Liver (tissue), 8 donors: ENCODE measurements at regions not wholly inside any gene's neighbourhood (a gene's known extent, or its start where the extent isn't known, plus 50 kb on each side); places are given as distances from the start of the nearest gene placed in this dataset.

Experiments
- DNase-seq: peaks from one replicate; pipeline ENCODE4 v3.0.0-alpha.2; 2017; ENCODE audit warnings: low spot score
- H3K27ac ChIP-seq, 2 donors: one replicate each; pipeline ENCODE4 v1.7.0; 2013; ENCODE audit warnings: inconsistent platforms in 2 of 2, low read length in 2 of 2, control low read depth in 1 of 2, low read depth in 1 of 2, mild to moderate bottlenecking in 1 of 2
- H3K27me3 ChIP-seq, 4 donors: one replicate each; pipeline versions ENCODE4 v1.6.1 to v1.7.0; 2013; ENCODE audit warnings: low read length in 3 of 4, inconsistent platforms in 1 of 4, mild to moderate bottlenecking in 1 of 4, moderate library complexity in 1 of 4; ENCODE audit not compliant: control insufficient read depth in 4 of 4, insufficient read depth in 4 of 4
- H3K36me3 ChIP-seq, 4 donors: one replicate each; pipeline versions ENCODE4 v1.6.1 to v1.7.0; 2013; ENCODE audit warnings: low read length in 3 of 4, mild to moderate bottlenecking in 3 of 4, low read depth in 1 of 4, moderate library complexity in 1 of 4; ENCODE audit not compliant: control insufficient read depth in 4 of 4, insufficient read depth in 3 of 4
- H3K4me1 ChIP-seq, 4 donors: one replicate each; pipeline versions ENCODE4 v1.6.1 to v1.7.0; 2013; ENCODE audit warnings: low read length in 3 of 4, mild to moderate bottlenecking in 3 of 4, moderate library complexity in 1 of 4; ENCODE audit not compliant: control insufficient read depth in 4 of 4, insufficient read depth in 4 of 4
- H3K4me3 ChIP-seq, 3 donors: one replicate each; pipeline versions ENCODE4 v1.6.1 to v1.7.0; 2013; ENCODE audit warnings: low read length in 3 of 3, control low read depth in 1 of 3, low read depth in 1 of 3, mild to moderate bottlenecking in 1 of 3
- H3K9ac ChIP-seq, 2 donors: one replicate each; pipeline ENCODE4 v1.7.0; 2013; ENCODE audit warnings: low read length in 2 of 2, mild to moderate bottlenecking in 2 of 2, moderate library complexity in 2 of 2, control low read depth in 1 of 2, low read depth in 1 of 2
- H3K9me3 ChIP-seq, 4 donors: one replicate each; pipeline versions ENCODE4 v1.6.1 to v1.7.0; 2013; ENCODE audit warnings: low read length in 3 of 4; ENCODE audit not compliant: control insufficient read depth in 4 of 4
- CTCF ChIP-seq: fragments of 150-350 bp; IDR thresholded peaks from 2 replicates; pipeline ENCODE4 v1.5.1; 2017; ENCODE audit warnings: improper control_type of control experiment, low read depth, low read length; ENCODE audit not compliant: missing input control
- EGR1 ChIP-seq, 2 donors: IDR thresholded peaks; 2 replicates each; pipeline ENCODE4 v1.6.1; 2016 to 2018; ENCODE audit warnings: antibody characterized with exemption in 2 of 2, low read depth in 2 of 2
- FOXA1 ChIP-seq: IDR thresholded peaks from 2 replicates; pipeline ENCODE4 v1.6.1; 2016; ENCODE audit warnings: antibody characterized with exemption
- FOXA2 ChIP-seq: IDR thresholded peaks from 2 replicates; pipeline ENCODE4 v1.6.1; 2016; ENCODE audit warnings: antibody characterized with exemption
- GABPA ChIP-seq, 2 donors: IDR thresholded peaks in 1 of 2; conservative IDR thresholded peaks in 1 of 2; 2 replicates each; pipeline ENCODE4 v1.6.1; 2016; ENCODE audit warnings: antibody characterized with exemption in 2 of 2, mild to moderate bottlenecking in 1 of 2, moderate library complexity in 1 of 2
- HNF4A ChIP-seq, 2 donors: conservative IDR thresholded peaks; 2 replicates each; pipeline ENCODE4 v1.6.1; 2016; ENCODE audit warnings: antibody characterized with exemption in 2 of 2, mild to moderate bottlenecking in 2 of 2
- HNF4G ChIP-seq: IDR thresholded peaks from 2 replicates; pipeline ENCODE4 v1.6.1; 2016; ENCODE audit warnings: antibody characterized with exemption
- JUND ChIP-seq, 2 donors: IDR thresholded peaks; 2 replicates each; pipeline ENCODE4 v1.6.1; 2016; ENCODE audit warnings: antibody characterized with exemption in 2 of 2
- MAX ChIP-seq: IDR thresholded peaks from 2 replicates; pipeline ENCODE4 v1.6.1; 2016; ENCODE audit warnings: antibody characterized with exemption
- NR2F2 ChIP-seq: IDR thresholded peaks from 2 replicates; pipeline ENCODE4 v1.6.1; 2016; ENCODE audit warnings: antibody characterized with exemption
- RAD21 ChIP-seq, 2 donors: IDR thresholded peaks; 2 replicates each; pipeline ENCODE4 v1.6.1; 2016; ENCODE audit warnings: antibody characterized with exemption in 2 of 2, mild to moderate bottlenecking in 2 of 2
- REST ChIP-seq: IDR thresholded peaks from 2 replicates; pipeline ENCODE4 v1.6.1; 2016; ENCODE audit warnings: antibody characterized with exemption, mild to moderate bottlenecking
- RXRA ChIP-seq, 2 donors: IDR thresholded peaks; 2 replicates each; pipeline ENCODE4 v1.6.1; 2017 to 2018; ENCODE audit warnings: antibody characterized with exemption in 2 of 2, mild to moderate bottlenecking in 1 of 2
- SP1 ChIP-seq: IDR thresholded peaks from 2 replicates; pipeline ENCODE4 v1.6.1; 2018; ENCODE audit warnings: antibody characterized with exemption, mild to moderate bottlenecking
- YY1 ChIP-seq: IDR thresholded peaks from 2 replicates; pipeline ENCODE4 v1.6.1; 2016; ENCODE audit warnings: antibody characterized with exemption, mild to moderate bottlenecking
- ZBTB33 ChIP-seq: IDR thresholded peaks from 2 replicates; pipeline ENCODE4 v1.6.1; 2016; ENCODE audit warnings: antibody characterized with exemption
- WGBS: extraction: QIAGEN DNeasy Blood & Tissue Kit; methylation state at CpG from one replicate; pipeline ENCODE4 v1.1.7; 2013; 5-methylcytosine and 5-hydroxymethylcytosine counted together
- donor health status: healthy.
- donor health status: healthy.
- donor health status: healthy.
- donor health status: healthy.
- donor health status: healthy.

- WGBS = 84% methylated on average over 9 of the region's 9 CpGs
- Histone ChIP-seq H3K4me1 (no peaks in the 10 kb centered on the region), H3K9me3 (peaks cover 0 to 6% (median 0%) of the 10 kb centered on the region in 4 donors), H3K27ac (no peak overlapping the region), H3K27me3 (no peaks in the 10 kb centered on the region), H3K9ac (no peak overlapping the region), H3K4me3 (no peak overlapping the region), H3K36me3 (no peaks in the 10 kb centered on the region)
- TF ChIP-seq MAX (no peak), GABPA (IDR thresholded peaks at IDR 0.05 in 1 of 2, conservative IDR thresholded peaks at IDR 0.05 in 1 of 2) (no peak), RXRA (IDR thresholded peaks at IDR 0.05) (no peak), JUND (IDR thresholded peaks at IDR 0.05) (no peak), FOXA1 (no peak), NR2F2 (no peak), SP1 (no peak), RAD21 (IDR thresholded peaks at IDR 0.05) (no peak), EGR1 (IDR thresholded peaks at IDR 0.05; ENCODE audit: low read depth in 2 of 2) (no peak), FOXA2 (no peak)
- DNase-seq = no peak
These were observed 254.0 kb downstream of the EFNB2 start for GRCh38 chr13:106281426-106281825.

- no peak overlapping the region for H3K9ac ChIP-seq
- TF ChIP-seq HNF4G = no peak
- no peaks in the 10 kb centered on the region for H3K36me3 ChIP-seq
- H3K4me1 ChIP-seq = no peaks in the 10 kb centered on the region
- H3K27ac ChIP-seq = no peak overlapping the region
- H3K27me3 ChIP-seq = no peaks in the 10 kb centered on the region
- H3K9me3 ChIP-seq = peaks cover 0 to 3% (median 0%) of the 10 kb centered on the region in 4 donors
- no peak overlapping the region for H3K4me3 ChIP-seq
- 58% methylated on average over 10 of the region's 10 CpGs for WGBS
- no peak for DNase-seq
These were observed 257.8 kb downstream of the EFNB2 start for GRCh38 chr13:106277484-106278154.

GRCh38 chr13:106276876-106277275 is 258.6 kb downstream of the EFNB2 start:
- WGBS = 88% methylated on average over 4 of the region's 4 CpGs
- Histone ChIP-seq H3K9ac (no peak overlapping the region), H3K27ac (no peak overlapping the region), H3K4me1 (no peaks in the 10 kb centered on the region), H3K4me3 (no peak overlapping the region), H3K9me3 (peaks cover 0 to 3% (median 0%) of the 10 kb centered on the region in 4 donors), H3K36me3 (no peaks in the 10 kb centered on the region), H3K27me3 (no peaks in the 10 kb centered on the region)
- no peak for DNase-seq
- no peak for TF ChIP-seq ZBTB33
- no peak for TF ChIP-seq SP1
- TF ChIP-seq FOXA1 = no peak
- TF ChIP-seq NR2F2 = no peak
- TF ChIP-seq JUND (IDR thresholded peaks at IDR 0.05) = no peak
- no peak for TF ChIP-seq HNF4G
- no peak for TF ChIP-seq CTCF
- no peak for TF ChIP-seq EGR1 (IDR thresholded peaks at IDR 0.05; ENCODE audit: low read depth in 2 of 2)
- no peak for TF ChIP-seq RAD21 (IDR thresholded peaks at IDR 0.05)
- no peak for TF ChIP-seq FOXA2
- TF ChIP-seq HNF4A (conservative IDR thresholded peaks at IDR 0.05) = no peak
- no peak for TF ChIP-seq YY1
- no peak for TF ChIP-seq REST
- TF ChIP-seq MAX = no peak
- no peak for TF ChIP-seq RXRA (IDR thresholded peaks at IDR 0.05)
